ENCODE measurements at regions not wholly inside any gene's neighbourhood (a gene's known extent, or its start where the extent isn't known, plus 50 kb on each side); places are given as distances from the start of the nearest gene placed in this dataset.

- TF ChIP-seq CTCF (IDR thresholded peaks at IDR 0.05) = no peak
- TF ChIP-seq POLR2A (IDR thresholded peaks at IDR 0.05) = no peak
Measured at GRCh38 chr2:144914622-144915318, 394.9 kb upstream of the ZEB2 start.

Measured in suprapubic skin (tissue), 3 donors.